HL-60 (cell line): ENCODE measurements at regions not wholly inside any gene's neighbourhood (a gene's known extent, or its start where the extent isn't known, plus 50 kb on each side); places are given as distances from the start of the nearest gene placed in this dataset.

ENCODE experiments used
- CTCF ChIP-seq: IDR thresholded peaks from one replicate; pipeline ENCODE4 v1.5.1; 2011; ENCODE audit warnings: low read length, control low read depth, inconsistent platforms; ENCODE audit not compliant: insufficient read depth
- GABPA ChIP-seq: IDR thresholded peaks from 2 replicates; pipeline ENCODE4 v1.6.1; 2012; ENCODE audit warnings: low read depth
- POLR2AphosphoS5 ChIP-seq: IDR thresholded peaks from 2 replicates; pipeline ENCODE4 v1.6.1; 2012; ENCODE audit warnings: low read depth
- REST ChIP-seq: IDR thresholded peaks from 2 replicates; pipeline ENCODE4 v1.6.1; 2012; ENCODE audit warnings: low read depth; ENCODE audit not compliant: insufficient replicate concordance
- SPI1 ChIP-seq: IDR thresholded peaks from 2 replicates; pipeline ENCODE4 v1.6.1; 2012; ENCODE audit warnings: low read depth, mild to moderate bottlenecking, borderline replicate concordance

GRCh38 chr1:112769611-112770010, 54.5 kb upstream of the PPM1J start:
- TF ChIP-seq POLR2AphosphoS5 (no peak), CTCF (no peak), SPI1 (no peak), REST (no peak), GABPA (no peak)
